Activated naive CD4-positive, alpha-beta T cell treated with anti-CD3 and anti-CD28 coated beads, Interleukin-2, amount 50 U/mL, for 16 hours (primary cell): ENCODE measurements at regions not wholly inside any gene's neighbourhood (a gene's known extent, or its start where the extent isn't known, plus 50 kb on each side); places are given as distances from the start of the nearest gene placed in this dataset.

Experiments
- DNase-seq: peaks from one replicate; pipeline ENCODE4 v3.0.0-alpha.2; 2020

- DNase-seq = no peak
Measured at GRCh38 chr22:34454598-34454997, 534.3 kb upstream of the LARGE1 start.

- DNase-seq = no peak
Measured at GRCh38 chr22:34462795-34463194, 542.5 kb upstream of the LARGE1 start.

GRCh38 chr22:34475886-34476285, 555.6 kb upstream of the LARGE1 start:
- no peak for DNase-seq

- DNase-seq = no peak
Measured at GRCh38 chr22:34476762-34477161, 556.5 kb upstream of the LARGE1 start.

GRCh38 chr22:34481090-34481489, 560.8 kb upstream of the LARGE1 start:
- no peak for DNase-seq

- no peak for DNase-seq
Measured at GRCh38 chr22:34486381-34486780, 566.1 kb upstream of the LARGE1 start.

GRCh38 chr22:34489861-34490260, 569.6 kb upstream of the LARGE1 start:
- DNase-seq = no peak

GRCh38 chr22:34490886-34491285, 570.6 kb upstream of the LARGE1 start:
- DNase-seq = no peak

GRCh38 chr22:34493486-34493885, 572.5 kb upstream of the ISX start:
- no peak for DNase-seq

GRCh38 chr22:34501366-34501965, 564.5 kb upstream of the ISX start:
- no peak for DNase-seq

- DNase-seq = no peak
Measured at GRCh38 chr22:34502821-34503220, 563.1 kb upstream of the ISX start.

- no peak for DNase-seq
Measured at GRCh38 chr22:34508797-34509196, 557.2 kb upstream of the ISX start.

GRCh38 chr22:34526681-34527080, 539.3 kb upstream of the ISX start:
- no peak for DNase-seq

GRCh38 chr22:34534101-34534500, 531.9 kb upstream of the ISX start:
- no peak for DNase-seq

GRCh38 chr22:34567367-34567766, 498.6 kb upstream of the ISX start:
- DNase-seq = no peak

GRCh38 chr22:34570408-34570807, 495.6 kb upstream of the ISX start:
- DNase-seq = no peak

GRCh38 chr22:34579519-34579918, 486.4 kb upstream of the ISX start:
- no peak for DNase-seq

GRCh38 chr22:34587357-34588356, 478.3 kb upstream of the ISX start:
- no peak for DNase-seq

GRCh38 chr22:34588871-34589545, 476.9 kb upstream of the ISX start:
- no peak for DNase-seq

GRCh38 chr22:34592123-34592740, 473.7 kb upstream of the ISX start:
- DNase-seq = no peak

GRCh38 chr22:34599567-34599966, 466.4 kb upstream of the ISX start:
- no peak for DNase-seq

- no peak for DNase-seq
Measured at GRCh38 chr22:34604312-34604711, 461.6 kb upstream of the ISX start.

GRCh38 chr22:34608106-34608505, 457.9 kb upstream of the ISX start:
- DNase-seq = no peak
